Dendritic cell treated with granulocyte-macrophage colony-stimulating factor and Interleukin-4, amounts not matched to agents 40 ng/mL and 50 ng/mL, for 4 days (primary cell): ENCODE measurements at regions not wholly inside any gene's neighbourhood (a gene's known extent, or its start where the extent isn't known, plus 50 kb on each side); places are given as distances from the start of the nearest gene placed in this dataset.

ENCODE experiments used
- H3K27ac Mint-ChIP-seq: one replicate; pipeline ENCODE4 v1.8.0; 2022; ENCODE audit warnings: mild to moderate bottlenecking, mixed read lengths
- H3K27me3 Mint-ChIP-seq: one replicate; pipeline ENCODE4 v1.8.0; 2022; ENCODE audit warnings: mild to moderate bottlenecking, mixed read lengths
- H3K36me3 Mint-ChIP-seq: one replicate; pipeline ENCODE4 v1.8.0; 2022; ENCODE audit warnings: low read depth, mixed read lengths
- H3K4me1 Mint-ChIP-seq: one replicate; pipeline ENCODE4 v1.8.0; 2022; ENCODE audit warnings: low read depth, mixed read lengths
- H3K4me3 Mint-ChIP-seq: one replicate; pipeline ENCODE4 v1.8.0; 2022; ENCODE audit warnings: mild to moderate bottlenecking, moderate library complexity, mixed read lengths
- H3K9me3 Mint-ChIP-seq: one replicate; pipeline ENCODE4 v1.8.0; 2022; ENCODE audit warnings: mixed read lengths
- intact Hi-C: fragments of 100-400 bp; cut with micrococcal nuclease; formaldehyde crosslinking; loops from one replicate; pipeline ENCODE4 v1.15.0; 2022

- Mint-ChIP-seq H3K36me3 (no peaks in the 10 kb centered on the region), H3K9me3 (peaks cover 19% of the 10 kb centered on the region), H3K4me3 (no peak overlapping the region), H3K27me3 (no peaks in the 10 kb centered on the region), H3K4me1 (no peaks in the 10 kb centered on the region), H3K27ac (no peak overlapping the region)
- intact Hi-C loops: no loop called here
Observed at GRCh38 chr11:40062616-40063015, 1396.8 kb downstream of the LRRC4C start.

- peaks cover 12% of the 10 kb centered on the region for H3K9me3 Mint-ChIP-seq
- H3K27me3 Mint-ChIP-seq: no peaks in the 10 kb centered on the region
- H3K4me3 Mint-ChIP-seq: no peak overlapping the region
- no peaks in the 10 kb centered on the region for H3K4me1 Mint-ChIP-seq
- intact Hi-C loops: no loop called here
- no peak overlapping the region for H3K27ac Mint-ChIP-seq
- H3K36me3 Mint-ChIP-seq: no peaks in the 10 kb centered on the region
Observed at GRCh38 chr11:40061221-40061620, 1398.2 kb downstream of the LRRC4C start.

GRCh38 chr11:40054631-40055030 lies 1404.8 kb downstream of the LRRC4C start:
- peaks cover 9% of the 10 kb centered on the region for H3K9me3 Mint-ChIP-seq
- intact Hi-C loops: no loop called here
- H3K36me3 Mint-ChIP-seq: no peaks in the 10 kb centered on the region
- H3K4me3 Mint-ChIP-seq: no peak overlapping the region
- H3K27ac Mint-ChIP-seq: no peak overlapping the region
- H3K27me3 Mint-ChIP-seq: no peaks in the 10 kb centered on the region
- H3K4me1 Mint-ChIP-seq: no peaks in the 10 kb centered on the region

GRCh38 chr11:40045312-40045711 lies 1414.1 kb downstream of the LRRC4C start:
- Mint-ChIP-seq H3K27ac (no peak overlapping the region), H3K27me3 (no peaks in the 10 kb centered on the region), H3K36me3 (no peaks in the 10 kb centered on the region), H3K4me1 (no peaks in the 10 kb centered on the region), H3K9me3 (peaks cover 11% of the 10 kb centered on the region), H3K4me3 (no peak overlapping the region)
- intact Hi-C loops: no loop called here

- intact Hi-C loops: no loop called here
- Mint-ChIP-seq H3K4me3 (no peak overlapping the region), H3K4me1 (no peaks in the 10 kb centered on the region), H3K36me3 (no peaks in the 10 kb centered on the region), H3K27ac (no peak overlapping the region), H3K9me3 (peaks cover 20% of the 10 kb centered on the region), H3K27me3 (no peaks in the 10 kb centered on the region)
Observed at GRCh38 chr11:40037005-40037404, 1422.4 kb downstream of the LRRC4C start.

GRCh38 chr11:40032331-40032730 lies 1427.1 kb downstream of the LRRC4C start:
- H3K27ac Mint-ChIP-seq: no peak overlapping the region
- no peak overlapping the region for H3K4me3 Mint-ChIP-seq
- no peaks in the 10 kb centered on the region for H3K27me3 Mint-ChIP-seq
- no peaks in the 10 kb centered on the region for H3K36me3 Mint-ChIP-seq
- H3K4me1 Mint-ChIP-seq: no peaks in the 10 kb centered on the region
- H3K9me3 Mint-ChIP-seq: peaks cover 27% of the 10 kb centered on the region
- intact Hi-C loops: no loop called here

GRCh38 chr11:40030867-40031266 lies 1428.6 kb downstream of the LRRC4C start:
- peaks cover 18% of the 10 kb centered on the region for H3K9me3 Mint-ChIP-seq
- no peaks in the 10 kb centered on the region for H3K27me3 Mint-ChIP-seq
- no peak overlapping the region for H3K4me3 Mint-ChIP-seq
- no peak overlapping the region for H3K27ac Mint-ChIP-seq
- no peaks in the 10 kb centered on the region for H3K36me3 Mint-ChIP-seq
- H3K4me1 Mint-ChIP-seq: no peaks in the 10 kb centered on the region
- intact Hi-C loops: no loop called here

- H3K36me3 Mint-ChIP-seq: no peaks in the 10 kb centered on the region
- no peaks in the 10 kb centered on the region for H3K4me1 Mint-ChIP-seq
- no peak overlapping the region for H3K4me3 Mint-ChIP-seq
- peaks cover 18% of the 10 kb centered on the region for H3K9me3 Mint-ChIP-seq
- intact Hi-C loops: no loop called here
- no peak overlapping the region for H3K27ac Mint-ChIP-seq
- no peaks in the 10 kb centered on the region for H3K27me3 Mint-ChIP-seq
Observed at GRCh38 chr11:40029391-40029790, 1430.1 kb downstream of the LRRC4C start.

- H3K4me3 Mint-ChIP-seq: no peak overlapping the region
- intact Hi-C loops: no loop called here
- peaks cover 18% of the 10 kb centered on the region for H3K9me3 Mint-ChIP-seq
- H3K4me1 Mint-ChIP-seq: no peaks in the 10 kb centered on the region
- no peak overlapping the region for H3K27ac Mint-ChIP-seq
- H3K27me3 Mint-ChIP-seq: no peaks in the 10 kb centered on the region
- H3K36me3 Mint-ChIP-seq: no peaks in the 10 kb centered on the region
Observed at GRCh38 chr11:40027720-40028119, 1431.7 kb downstream of the LRRC4C start.

- Mint-ChIP-seq H3K9me3 (peaks cover 16% of the 10 kb centered on the region), H3K27ac (no peak overlapping the region), H3K36me3 (no peaks in the 10 kb centered on the region), H3K4me1 (no peaks in the 10 kb centered on the region), H3K4me3 (no peak overlapping the region), H3K27me3 (no peaks in the 10 kb centered on the region)
- intact Hi-C loops: no loop called here
Observed at GRCh38 chr11:40023724-40024123, 1435.7 kb downstream of the LRRC4C start.

- Mint-ChIP-seq H3K4me3 (no peak overlapping the region), H3K27me3 (no peaks in the 10 kb centered on the region), H3K27ac (no peak overlapping the region), H3K9me3 (no peaks in the 10 kb centered on the region), H3K4me1 (no peaks in the 10 kb centered on the region), H3K36me3 (no peaks in the 10 kb centered on the region)
- intact Hi-C loops: no loop called here
Observed at GRCh38 chr11:40010011-40010410, 1449.4 kb downstream of the LRRC4C start.

GRCh38 chr11:39992551-39992950 lies 1466.9 kb downstream of the LRRC4C start:
- Mint-ChIP-seq H3K4me3 (no peak overlapping the region), H3K4me1 (peaks cover 5% of the 10 kb centered on the region), H3K9me3 (peaks cover 19% of the 10 kb centered on the region), H3K27ac (no peak overlapping the region), H3K36me3 (no peaks in the 10 kb centered on the region), H3K27me3 (no peaks in the 10 kb centered on the region)
- intact Hi-C loops: no loop called here

- Mint-ChIP-seq H3K4me1 (peaks cover 5% of the 10 kb centered on the region), H3K27ac (no peak overlapping the region), H3K4me3 (no peak overlapping the region), H3K27me3 (no peaks in the 10 kb centered on the region), H3K9me3 (peaks cover 32% of the 10 kb centered on the region), H3K36me3 (no peaks in the 10 kb centered on the region)
- intact Hi-C loops: no loop called here
Observed at GRCh38 chr11:39990421-39990831, 1469.0 kb downstream of the LRRC4C start.

- no peaks in the 10 kb centered on the region for H3K4me1 Mint-ChIP-seq
- H3K9me3 Mint-ChIP-seq: peaks cover 10% of the 10 kb centered on the region
- no peak overlapping the region for H3K4me3 Mint-ChIP-seq
- no peaks in the 10 kb centered on the region for H3K36me3 Mint-ChIP-seq
- H3K27me3 Mint-ChIP-seq: no peaks in the 10 kb centered on the region
- intact Hi-C loops: no loop called here
- no peak overlapping the region for H3K27ac Mint-ChIP-seq
Observed at GRCh38 chr11:39975091-39975490, 1484.4 kb downstream of the LRRC4C start.

GRCh38 chr11:39972461-39972860 lies 1487.0 kb downstream of the LRRC4C start:
- H3K4me3 Mint-ChIP-seq: no peak overlapping the region
- intact Hi-C loops: no loop called here
- H3K27me3 Mint-ChIP-seq: no peaks in the 10 kb centered on the region
- H3K27ac Mint-ChIP-seq: no peak overlapping the region
- H3K9me3 Mint-ChIP-seq: peaks cover 29% of the 10 kb centered on the region
- no peaks in the 10 kb centered on the region for H3K4me1 Mint-ChIP-seq
- no peaks in the 10 kb centered on the region for H3K36me3 Mint-ChIP-seq
